ENCODE measurements at regions not wholly inside any gene's neighbourhood (a gene's known extent, or its start where the extent isn't known, plus 50 kb on each side); places are given as distances from the start of the nearest gene placed in this dataset.

DNA sequence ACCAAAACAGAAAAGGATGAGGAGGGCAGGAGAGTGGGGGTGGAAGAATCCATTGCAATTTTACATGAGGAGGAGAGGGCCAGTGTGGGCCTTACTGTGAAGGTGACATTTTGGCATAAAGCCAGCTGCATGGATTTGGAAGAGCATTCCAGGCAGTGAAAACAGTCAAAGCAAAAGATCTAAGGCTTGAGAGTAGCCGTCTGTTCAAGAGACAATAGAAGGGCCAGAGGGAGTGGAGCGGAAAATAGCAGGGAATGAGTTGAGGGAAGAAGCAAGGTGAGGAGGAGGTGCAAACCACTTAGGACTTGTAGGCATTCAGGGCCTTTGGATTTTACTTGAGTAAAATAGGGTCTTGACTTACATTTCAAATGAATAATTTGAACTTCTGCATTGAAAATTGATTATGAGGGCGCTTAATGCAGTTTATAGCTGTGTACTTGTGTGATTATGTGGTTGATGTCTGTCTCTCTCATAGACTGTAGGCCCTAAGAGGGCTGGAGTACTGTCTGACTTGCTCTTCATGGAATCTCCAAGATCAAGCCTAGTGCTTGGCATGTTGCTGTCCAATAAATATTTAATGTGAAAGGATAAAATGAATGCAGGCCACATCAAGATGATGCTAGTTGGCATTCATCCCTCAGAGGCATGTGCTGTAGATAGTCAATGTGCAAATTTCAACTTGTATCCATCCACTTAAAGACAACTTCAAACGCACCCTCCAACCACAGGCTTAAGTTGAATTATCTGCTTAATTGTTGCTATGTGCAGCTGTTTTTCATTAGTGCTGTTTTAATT lies 772.1 kb upstream of the RBFOX1 start:
- no peak for DNase-seq

- DNase-seq: no peak
Observed at GRCh38 chr16:6558661-6559060, 774.0 kb upstream of the RBFOX1 start.

GRCh38 chr16:6558126-6558525 lies 774.5 kb upstream of the RBFOX1 start:
- no peak for DNase-seq

DNA sequence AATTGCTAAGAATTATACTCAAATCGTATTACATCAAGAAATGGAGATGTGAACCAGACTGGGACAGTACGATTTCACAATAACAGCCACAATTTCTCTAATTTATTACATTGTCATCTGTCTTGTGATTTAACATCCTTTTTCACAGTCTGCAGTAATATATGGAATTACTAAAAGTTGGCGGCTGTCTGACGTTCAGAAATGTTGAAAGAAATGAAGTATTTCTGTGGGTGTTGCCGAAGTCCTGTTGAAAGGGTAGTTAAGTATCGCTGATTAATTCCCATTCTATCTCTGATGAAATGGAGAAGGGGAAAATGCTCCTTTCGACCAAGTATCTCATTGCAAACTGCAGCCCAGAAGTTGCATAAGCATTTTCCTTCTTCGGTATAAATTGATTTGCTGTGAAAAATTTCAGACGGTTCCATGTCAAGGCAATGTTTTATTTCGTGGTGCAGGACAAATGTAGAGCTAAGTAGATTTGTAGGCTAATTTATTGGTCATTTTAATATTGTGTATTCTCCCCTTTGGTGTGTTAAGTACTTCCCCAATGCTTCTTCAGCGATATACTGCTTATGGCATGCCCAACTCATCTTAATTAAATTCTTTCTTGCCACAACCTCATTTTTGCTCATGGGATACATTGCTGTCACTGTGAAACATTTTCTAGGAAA lies 775.2 kb upstream of the RBFOX1 start:
- no peak for DNase-seq

DNA sequence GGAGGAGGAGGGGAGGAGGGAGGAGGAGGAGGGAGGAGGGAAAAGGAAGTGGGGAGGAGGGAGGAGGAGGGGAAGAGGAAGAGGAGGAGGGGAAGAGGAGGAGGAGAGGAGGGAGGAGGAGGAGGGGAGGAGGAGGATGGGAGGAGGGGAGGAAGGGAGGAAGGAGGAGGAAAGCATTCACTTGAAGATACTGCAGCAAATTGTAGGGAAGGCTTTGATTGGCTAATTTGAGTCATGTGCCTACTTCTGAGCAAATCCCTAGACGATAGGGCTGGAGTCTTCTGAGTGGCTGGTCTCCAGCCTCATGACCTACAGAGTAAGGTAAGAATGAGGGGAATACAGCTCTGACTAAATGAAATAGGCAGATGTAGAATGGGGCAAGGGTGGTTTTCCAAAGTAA lies 783.2 kb upstream of the RBFOX1 start:
- no peak for DNase-seq

DNA sequence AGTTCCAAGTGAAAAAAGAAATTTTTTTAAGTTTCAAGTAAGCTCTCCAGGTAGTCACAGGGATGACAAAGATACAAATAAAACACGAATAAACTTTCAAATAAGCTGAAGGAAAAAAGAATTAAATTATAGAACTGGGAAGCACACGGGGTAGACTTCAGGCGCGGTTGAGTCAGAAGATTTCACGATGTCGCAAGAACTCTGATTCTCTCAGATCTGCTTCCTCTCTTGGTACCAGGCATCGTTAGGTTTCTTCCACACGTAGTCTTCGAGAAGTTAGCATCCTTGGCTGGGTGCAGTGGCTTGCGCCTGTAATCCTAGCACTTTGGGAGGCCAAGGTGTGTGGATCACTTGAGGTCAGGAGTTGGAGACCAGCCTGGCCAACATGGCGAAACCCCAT lies 784.1 kb upstream of the RBFOX1 start:
- DNase-seq: no peak

DNA sequence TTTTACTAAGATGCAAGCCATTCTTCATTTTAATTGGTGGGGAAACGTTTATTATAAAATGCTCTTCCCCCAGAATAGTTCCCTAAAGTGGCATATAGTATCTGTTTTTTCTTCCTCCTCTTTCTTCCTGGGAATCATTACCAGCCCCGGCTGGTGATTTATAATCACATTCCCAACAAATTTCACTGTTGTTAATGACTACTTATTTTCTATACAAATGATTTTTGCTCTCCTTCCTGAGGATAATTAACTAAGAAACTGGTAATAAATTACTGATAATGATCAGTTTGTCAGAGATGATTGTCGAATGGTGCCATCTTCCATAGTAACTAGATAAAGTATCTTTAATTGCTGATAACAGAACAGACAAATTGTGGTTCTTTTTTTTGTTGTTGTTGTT lies 785.5 kb upstream of the RBFOX1 start:
- DNase-seq: no peak

DNA sequence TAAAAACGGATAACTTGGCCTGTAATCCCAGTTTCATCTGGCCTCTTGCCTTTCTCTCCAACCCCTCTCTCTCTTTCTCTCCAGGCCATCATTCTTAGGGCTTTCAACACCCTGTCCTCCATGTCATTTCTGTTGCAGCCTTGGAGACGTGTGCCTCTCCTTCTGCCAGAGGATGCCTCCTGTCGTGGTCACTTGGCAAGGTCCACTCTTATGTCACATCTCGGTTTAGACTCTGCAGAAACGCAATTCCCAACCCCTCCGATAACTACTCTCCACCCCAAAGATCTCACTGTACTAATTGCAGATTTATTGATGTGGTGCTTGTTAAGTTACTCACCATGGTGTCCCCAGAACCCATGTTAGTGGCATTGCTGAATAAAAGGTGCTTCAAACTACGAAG lies 787.3 kb upstream of the RBFOX1 start:
- no peak for DNase-seq

DNA sequence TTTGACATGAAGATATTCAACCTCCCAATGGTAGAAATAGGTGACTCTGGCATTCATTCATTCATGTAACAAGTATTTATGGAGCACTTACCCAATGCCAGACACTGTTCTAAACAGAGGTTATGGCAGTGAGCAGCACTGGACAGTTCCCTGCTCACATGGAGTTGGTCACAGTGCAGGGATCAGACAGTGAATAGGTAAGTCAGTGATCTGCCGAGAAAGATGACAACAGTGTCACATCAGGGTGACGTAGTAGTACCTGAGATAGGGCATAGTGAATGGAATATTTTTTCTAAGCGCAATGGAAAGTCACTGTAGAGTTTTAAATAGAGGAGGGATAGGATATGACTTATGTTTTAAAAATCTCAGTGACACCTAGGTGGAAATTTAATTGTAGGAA lies 791.4 kb upstream of the RBFOX1 start:
- no peak for DNase-seq

- DNase-seq: no peak
Observed at GRCh38 chr16:6536411-6536810, 796.2 kb upstream of the RBFOX1 start.

- DNase-seq: no peak
Observed at GRCh38 chr16:6531067-6531466, 801.6 kb upstream of the RBFOX1 start.

DNA sequence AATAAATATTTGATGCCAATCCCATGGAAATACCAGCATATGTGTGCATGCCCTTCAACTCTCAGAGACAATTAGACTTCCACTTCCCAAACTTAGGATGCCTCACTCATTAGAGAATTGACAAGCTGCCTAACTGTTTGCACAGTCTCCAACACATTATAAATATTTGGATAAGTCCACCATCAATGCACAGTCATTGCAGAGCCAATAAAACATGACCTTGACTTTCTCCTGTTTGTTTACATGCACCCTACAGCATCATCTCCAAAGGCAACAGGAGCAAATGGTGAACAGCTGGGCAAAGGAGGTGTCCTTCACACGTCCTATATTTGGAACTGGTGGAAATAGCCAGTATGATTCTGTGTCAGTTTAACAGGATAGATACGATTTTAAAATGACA lies 804.4 kb upstream of the RBFOX1 start:
- no peak for DNase-seq

DNA sequence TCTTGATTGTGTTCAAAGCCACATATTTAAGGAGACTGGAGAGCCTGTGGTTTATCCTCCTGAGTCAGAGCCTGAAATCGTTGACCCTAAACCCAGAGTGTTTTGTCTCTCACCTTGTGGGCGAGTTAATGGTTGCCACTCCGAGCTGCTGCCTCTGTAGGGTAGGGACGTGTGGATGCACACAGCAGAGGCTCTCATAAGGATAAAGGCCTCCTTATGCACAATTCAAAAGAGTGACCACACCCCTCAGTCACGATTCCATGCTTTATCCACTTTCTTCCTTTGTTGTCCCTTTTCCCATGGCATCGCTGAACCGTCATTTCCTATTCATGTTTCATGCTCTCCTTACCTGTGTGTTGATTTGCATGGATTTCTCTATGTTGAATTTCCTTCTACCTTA lies 805.0 kb upstream of the RBFOX1 start:
- no peak for DNase-seq

- DNase-seq: no peak
Observed at GRCh38 chr16:6524501-6524900, 808.1 kb upstream of the RBFOX1 start.

GRCh38 chr16:6517020-6517720 lies 815.5 kb upstream of the RBFOX1 start:
- no peak for DNase-seq

DNA sequence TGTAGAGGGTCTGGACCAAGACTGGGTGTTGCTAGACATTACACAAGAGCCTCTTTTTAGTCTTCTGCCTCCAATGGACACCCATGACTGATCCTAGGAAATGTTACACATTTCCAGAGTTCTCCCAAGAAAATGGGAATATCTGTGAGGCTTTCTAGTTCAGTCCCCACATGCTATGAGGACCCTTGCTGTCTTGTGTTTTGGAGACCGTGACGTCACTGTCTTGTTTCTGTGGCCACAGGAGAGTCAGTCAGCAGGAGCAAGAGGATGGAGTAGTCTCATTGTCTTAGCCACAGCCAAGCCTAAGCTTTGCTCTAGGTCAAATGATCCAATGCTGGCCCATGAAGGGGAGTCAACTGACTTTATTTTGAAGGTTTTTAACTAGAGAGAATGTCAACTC lies 820.1 kb upstream of the RBFOX1 start:
- no peak for DNase-seq

GRCh38 chr16:6510261-6510660 lies 822.4 kb upstream of the RBFOX1 start:
- DNase-seq: no peak

GRCh38 chr16:6499413-6499812 lies 833.2 kb upstream of the RBFOX1 start:
- DNase-seq: no peak

DNA sequence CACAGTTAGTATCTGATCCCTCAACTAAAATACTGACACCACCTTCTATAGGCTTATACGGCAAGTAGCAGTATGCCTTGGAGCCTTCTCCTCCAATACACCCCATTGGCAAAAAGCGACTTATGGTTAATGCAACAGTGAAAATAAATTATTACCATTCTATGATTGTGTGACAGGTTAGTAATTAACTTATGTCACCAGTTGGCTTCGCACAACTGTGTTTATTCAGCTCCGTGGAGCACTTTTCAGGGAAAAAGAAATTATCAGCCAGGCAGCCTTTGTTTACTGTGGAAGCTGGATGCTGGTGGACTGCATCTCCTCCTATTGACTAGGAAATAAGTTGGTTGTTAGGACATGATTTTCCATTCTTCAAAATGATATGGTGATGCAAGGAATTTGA lies 833.8 kb upstream of the RBFOX1 start:
- no peak for DNase-seq

DNA sequence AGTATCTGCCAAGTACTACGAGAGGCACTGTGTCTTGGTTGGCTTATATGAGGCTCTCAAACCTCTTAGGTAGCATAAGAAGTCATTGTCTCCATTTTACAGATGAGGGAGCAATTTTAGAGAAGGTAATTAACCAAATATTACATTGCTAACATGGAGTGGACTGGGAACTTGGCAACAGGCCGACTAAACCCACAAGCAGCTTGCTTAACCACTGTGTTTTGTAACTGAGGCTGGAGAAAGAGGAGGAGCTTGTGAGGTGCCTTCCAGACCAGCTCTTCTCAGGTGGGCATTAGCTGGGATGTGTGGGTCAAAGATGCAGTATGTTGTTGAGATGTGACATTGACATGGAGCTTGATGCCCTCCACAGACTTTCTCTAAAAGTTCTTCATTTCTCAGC lies 835.6 kb upstream of the RBFOX1 start:
- no peak for DNase-seq

GRCh38 chr16:6495486-6496210 lies 837.0 kb upstream of the RBFOX1 start:
- DNase-seq: no peak

DNA sequence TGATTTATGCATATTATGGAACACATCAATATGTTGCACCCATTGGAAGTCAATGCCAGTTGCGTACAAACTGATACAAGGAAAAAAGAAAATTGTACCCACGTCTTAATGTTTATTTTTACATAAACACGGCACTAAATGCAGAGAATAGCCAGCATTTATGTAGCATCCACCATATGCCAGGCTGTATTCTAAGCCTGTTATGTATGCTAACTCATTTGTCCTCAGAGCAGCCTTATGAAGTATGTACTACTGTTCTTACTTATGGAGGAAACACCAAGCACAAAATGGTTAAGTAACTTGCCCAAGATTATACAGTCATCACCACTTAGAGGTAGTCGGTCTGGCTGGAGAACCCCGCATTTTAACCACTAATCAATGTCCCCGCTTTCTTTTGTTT lies 837.9 kb upstream of the RBFOX1 start:
- DNase-seq: no peak

DNA sequence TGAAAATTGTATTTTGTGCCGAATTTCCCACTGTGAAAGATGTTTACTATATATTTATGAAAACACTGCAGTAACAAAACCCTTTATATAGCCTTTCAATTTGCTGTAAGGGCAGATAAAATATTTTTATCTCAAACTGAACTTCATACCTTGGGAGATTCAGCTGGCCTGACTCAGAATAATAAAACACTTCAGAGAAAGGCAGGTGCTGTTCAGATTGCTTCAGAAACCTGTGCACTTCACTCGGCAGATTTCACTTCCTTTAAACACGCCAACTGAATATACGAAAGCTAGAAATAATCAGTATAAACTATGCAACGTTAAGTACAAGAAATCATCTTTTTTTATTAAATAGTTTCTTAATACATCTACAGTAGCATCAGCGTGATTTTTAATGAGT lies 839.1 kb upstream of the RBFOX1 start:
- DNase-seq: no peak

- no peak for DNase-seq
Observed at GRCh38 chr16:6492742-6493141, 839.9 kb upstream of the RBFOX1 start.

Data from activated effector memory CD4-positive, alpha-beta T cell treated with anti-CD3 and anti-CD28 coated beads, Interleukin-2, amount 50 U/mL, for 16 hours (primary cell).